Activated B cell treated with CpG ODN at 0.5 μM for 24 hours (primary cell): ENCODE measurements at regions not wholly inside any gene's neighbourhood (a gene's known extent, or its start where the extent isn't known, plus 50 kb on each side); places are given as distances from the start of the nearest gene placed in this dataset.

ENCODE experiments used
- ATAC-seq: fragments of 200-7000 bp; cut with Tn5 transposase; one replicate; pipeline ENCODE4 v1.10.0; 2021; ENCODE audit warnings: low read depth, mild to moderate bottlenecking, moderate library complexity
- CTCF ChIA-PET: fragments of 350-600 bp; sonication (Branson Sonifier 250); formaldehyde crosslinking; loops from one replicate; lab custom pipeline; 2021; ENCODE audit warnings: antibody characterized with exemption; lab: Charles Lee
- POLR2A ChIA-PET: fragments of 350-600 bp; sonication (Branson Sonifier 250); formaldehyde crosslinking; loops from one replicate; lab custom pipeline; 2021; ENCODE audit warnings: antibody characterized with exemption; lab: Charles Lee
- DNase-seq: peaks from one replicate; pipeline ENCODE4 v3.0.0; 2022
- H3K27ac Mint-ChIP-seq: one replicate; pipeline ENCODE4 v1.8.0; 2020; ENCODE audit warnings: mixed read lengths
- H3K27me3 Mint-ChIP-seq: one replicate; pipeline ENCODE4 v1.8.0; 2021; ENCODE audit warnings: mixed read lengths
- H3K36me3 Mint-ChIP-seq: one replicate; pipeline ENCODE4 v1.8.0; 2021; ENCODE audit warnings: low read depth, mixed read lengths
- H3K4me1 Mint-ChIP-seq: one replicate; pipeline ENCODE4 v1.8.0; 2021; ENCODE audit warnings: mixed read lengths
- H3K4me3 Mint-ChIP-seq: one replicate; pipeline ENCODE4 v1.8.0; 2020; ENCODE audit warnings: mild to moderate bottlenecking, mixed read lengths
- H3K9me3 Mint-ChIP-seq: one replicate; pipeline ENCODE4 v1.8.0; 2020; ENCODE audit warnings: mixed read lengths
- CTCF ChIP-seq: fragments of 200-600 bp; IDR thresholded peaks from one replicate; pipeline ENCODE4 v1.8.0; 2022; ENCODE audit warnings: antibody characterized with exemption, mild to moderate bottlenecking
- intact Hi-C: fragments of 100-400 bp; cut with micrococcal nuclease; formaldehyde crosslinking; loops from one replicate; pipeline ENCODE4 v1.15.1; 2024

GRCh38 chr6:81413306-81413705, 339.2 kb downstream of the TENT5A start:
- ChIA-PET CTCF (no interaction called here), POLR2A (no interaction called here)
- H3K27me3 Mint-ChIP-seq: no peaks in the 10 kb centered on the region
- no peak overlapping the region for H3K27ac Mint-ChIP-seq
- DNase-seq: no peak
- no peak for TF ChIP-seq CTCF
- no peaks in the 10 kb centered on the region for H3K9me3 Mint-ChIP-seq
- ATAC-seq: no peak
- H3K4me1 Mint-ChIP-seq: no peaks in the 10 kb centered on the region
- H3K36me3 Mint-ChIP-seq: no peaks in the 10 kb centered on the region
- no peak overlapping the region for H3K4me3 Mint-ChIP-seq
- intact Hi-C loops: no loop called here

GRCh38 chr6:81401970-81402690, 350.4 kb downstream of the TENT5A start:
- CTCF ChIA-PET: no interaction called here

GRCh38 chr6:81396916-81397315, 355.6 kb downstream of the TENT5A start:
- Mint-ChIP-seq H3K27me3 (no peaks in the 10 kb centered on the region), H3K36me3 (no peaks in the 10 kb centered on the region), H3K4me1 (no peaks in the 10 kb centered on the region), H3K27ac (no peak overlapping the region), H3K9me3 (peaks cover 7% of the 10 kb centered on the region), H3K4me3 (no peak overlapping the region)
- DNase-seq (no peak), ATAC-seq (no peak)
- POLR2A ChIA-PET: no interaction called here
- TF ChIP-seq CTCF: no peak
- CTCF ChIA-PET: no interaction called here
- intact Hi-C loops: no loop called here

More at GRCh38 chr6:81401970-81402690, 350.4 kb downstream of the TENT5A start:
- intact Hi-C loops: no loop called here
- DNase-seq (no peak), ATAC-seq (no peak)
- Mint-ChIP-seq H3K4me1 (no peaks in the 10 kb centered on the region), H3K4me3 (no peak overlapping the region), H3K9me3 (no peaks in the 10 kb centered on the region), H3K27ac (no peak overlapping the region), H3K27me3 (no peaks in the 10 kb centered on the region), H3K36me3 (no peaks in the 10 kb centered on the region)
- no peak for TF ChIP-seq CTCF
- POLR2A ChIA-PET: no interaction called here

- POLR2A ChIA-PET: no interaction called here
- H3K9me3 Mint-ChIP-seq: peaks cover 12% of the 10 kb centered on the region
- no peaks in the 10 kb centered on the region for H3K27me3 Mint-ChIP-seq
- H3K4me1 Mint-ChIP-seq: no peaks in the 10 kb centered on the region
- TF ChIP-seq CTCF: no peak
- CTCF ChIA-PET: no interaction called here
- H3K4me3 Mint-ChIP-seq: no peak overlapping the region
- DNase-seq: no peak
- no peak overlapping the region for H3K27ac Mint-ChIP-seq
- no peaks in the 10 kb centered on the region for H3K36me3 Mint-ChIP-seq
- no peak for ATAC-seq
- intact Hi-C loops: no loop called here
These were observed 365.3 kb downstream of the TENT5A start for GRCh38 chr6:81387163-81387562.

GRCh38 chr6:81384921-81385320, 367.6 kb downstream of the TENT5A start:
- no peak for ATAC-seq
- no peaks in the 10 kb centered on the region for H3K36me3 Mint-ChIP-seq
- no peak overlapping the region for H3K27ac Mint-ChIP-seq
- no peak for DNase-seq
- H3K4me1 Mint-ChIP-seq: no peaks in the 10 kb centered on the region
- TF ChIP-seq CTCF: no peak
- H3K4me3 Mint-ChIP-seq: no peak overlapping the region
- peaks cover 5% of the 10 kb centered on the region for H3K9me3 Mint-ChIP-seq
- H3K27me3 Mint-ChIP-seq: no peaks in the 10 kb centered on the region
- CTCF ChIA-PET: no interaction called here
- intact Hi-C loops: no loop called here
- POLR2A ChIA-PET: no interaction called here
